SK-N-SH treated with all-trans-retinoic acid at 6 μM for 48 hours (cell line): ENCODE measurements at regions not wholly inside any gene's neighbourhood (a gene's known extent, or its start where the extent isn't known, plus 50 kb on each side); places are given as distances from the start of the nearest gene placed in this dataset.

Experiments
- ARNTL ChIP-seq: fragments of 450-650 bp; formaldehyde crosslinking; IDR thresholded peaks from 2 replicates; pipeline ENCODE4 v1.5.0; 2020; ENCODE audit warnings: low read depth, mild to moderate bottlenecking, moderate library complexity, borderline replicate concordance
- CREB5 ChIP-seq: fragments of 250-450 bp; sonication (Bioruptor Pico); IDR thresholded peaks from 2 replicates; pipeline ENCODE4 v1.5.1; 2020; ENCODE audit warnings: low read depth, mild to moderate bottlenecking, moderate library complexity
- ESRRG ChIP-seq: fragments of 250-450 bp; sonication (Bioruptor Pico); IDR thresholded peaks from 2 replicates; pipeline ENCODE4 v1.6.1; 2021; ENCODE audit warnings: mild to moderate bottlenecking
- RARB ChIP-seq: fragments of 250-450 bp; sonication (Bioruptor Pico); IDR thresholded peaks from 2 replicates; pipeline ENCODE4 v1.8.0; 2021; ENCODE audit warnings: mild to moderate bottlenecking, moderate library complexity
- TOX ChIP-seq: fragments of 250-450 bp; sonication (Bioruptor Pico); IDR thresholded peaks from 2 replicates; pipeline ENCODE4 v1.8.0; 2021; ENCODE audit warnings: mild to moderate bottlenecking, moderate library complexity, borderline replicate concordance
- TF ChIP-seq, protein P1 (sequence below): fragments of 250-450 bp; sonication (Bioruptor Pico); IDR thresholded peaks from 2 replicates; pipeline ENCODE4 v1.5.1; 2021; ENCODE audit warnings: mild to moderate bottlenecking, moderate library complexity

- TF ChIP-seq, protein P1, sequence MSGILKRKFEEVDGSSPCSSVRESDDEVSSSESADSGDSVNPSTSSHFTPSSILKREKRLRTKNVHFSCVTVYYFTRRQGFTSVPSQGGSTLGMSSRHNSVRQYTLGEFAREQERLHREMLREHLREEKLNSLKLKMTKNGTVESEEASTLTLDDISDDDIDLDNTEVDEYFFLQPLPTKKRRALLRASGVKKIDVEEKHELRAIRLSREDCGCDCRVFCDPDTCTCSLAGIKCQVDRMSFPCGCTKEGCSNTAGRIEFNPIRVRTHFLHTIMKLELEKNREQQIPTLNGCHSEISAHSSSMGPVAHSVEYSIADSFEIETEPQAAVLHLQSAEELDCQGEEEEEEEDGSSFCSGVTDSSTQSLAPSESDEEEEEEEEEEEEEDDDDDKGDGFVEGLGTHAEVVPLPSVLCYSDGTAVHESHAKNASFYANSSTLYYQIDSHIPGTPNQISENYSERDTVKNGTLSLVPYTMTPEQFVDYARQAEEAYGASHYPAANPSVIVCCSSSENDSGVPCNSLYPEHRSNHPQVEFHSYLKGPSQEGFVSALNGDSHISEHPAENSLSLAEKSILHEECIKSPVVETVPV (CRISPR knock-in tag), result no peak
- TF ChIP-seq ESRRG (CRISPR knock-in tag), result no peak
- TF ChIP-seq RARB (CRISPR knock-in tag), result no peak
- no peak for TF ChIP-seq ARNTL (CRISPR knock-in tag)
- no peak for TF ChIP-seq TOX (CRISPR knock-in tag)
- TF ChIP-seq CREB5 (CRISPR knock-in tag), result no peak
Observed at GRCh38 chr2:52810460-52810859, 957.1 kb upstream of the CHAC2 start.
